B cell (primary cell): ENCODE measurements at regions not wholly inside any gene's neighbourhood (a gene's known extent, or its start where the extent isn't known, plus 50 kb on each side); places are given as distances from the start of the nearest gene placed in this dataset.

Source experiments
- EZH2 ChIP-seq: IDR thresholded peaks from 2 replicates; pipeline ENCODE4 v1.6.1; 2012; ENCODE audit warnings: borderline replicate concordance, low read depth, mild to moderate bottlenecking, moderate library complexity, low read length; ENCODE audit not compliant: insufficient read depth, poor library complexity, severe bottlenecking
- TF ChIP-seq, protein P1 (sequence below): fragments of 200-600 bp; IDR thresholded peaks from one replicate; pipeline ENCODE4 v1.8.0; 2022; ENCODE audit warnings: antibody characterized with exemption, mild to moderate bottlenecking

DNA sequence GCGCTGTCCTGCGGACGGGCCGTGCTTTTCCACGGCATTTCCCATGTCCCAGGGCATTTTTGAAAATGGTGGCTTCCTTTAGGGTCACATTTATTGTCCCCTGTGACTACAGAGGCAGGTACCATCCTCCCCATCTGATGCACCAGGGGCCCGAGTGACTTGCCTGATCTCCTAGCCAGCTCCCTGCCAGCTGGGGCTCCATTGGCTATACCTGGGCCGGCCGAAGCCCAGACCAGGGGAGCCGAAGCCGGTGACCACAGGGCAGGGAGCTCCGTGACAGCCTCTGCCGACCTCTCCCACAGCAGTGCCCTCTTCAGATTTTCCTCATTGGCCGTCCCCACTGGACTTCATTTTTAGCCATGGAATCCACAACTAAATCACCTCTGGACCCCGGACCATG lies 170.6 kb downstream of the RBFOX3 start:
- TF ChIP-seq, protein P1, sequence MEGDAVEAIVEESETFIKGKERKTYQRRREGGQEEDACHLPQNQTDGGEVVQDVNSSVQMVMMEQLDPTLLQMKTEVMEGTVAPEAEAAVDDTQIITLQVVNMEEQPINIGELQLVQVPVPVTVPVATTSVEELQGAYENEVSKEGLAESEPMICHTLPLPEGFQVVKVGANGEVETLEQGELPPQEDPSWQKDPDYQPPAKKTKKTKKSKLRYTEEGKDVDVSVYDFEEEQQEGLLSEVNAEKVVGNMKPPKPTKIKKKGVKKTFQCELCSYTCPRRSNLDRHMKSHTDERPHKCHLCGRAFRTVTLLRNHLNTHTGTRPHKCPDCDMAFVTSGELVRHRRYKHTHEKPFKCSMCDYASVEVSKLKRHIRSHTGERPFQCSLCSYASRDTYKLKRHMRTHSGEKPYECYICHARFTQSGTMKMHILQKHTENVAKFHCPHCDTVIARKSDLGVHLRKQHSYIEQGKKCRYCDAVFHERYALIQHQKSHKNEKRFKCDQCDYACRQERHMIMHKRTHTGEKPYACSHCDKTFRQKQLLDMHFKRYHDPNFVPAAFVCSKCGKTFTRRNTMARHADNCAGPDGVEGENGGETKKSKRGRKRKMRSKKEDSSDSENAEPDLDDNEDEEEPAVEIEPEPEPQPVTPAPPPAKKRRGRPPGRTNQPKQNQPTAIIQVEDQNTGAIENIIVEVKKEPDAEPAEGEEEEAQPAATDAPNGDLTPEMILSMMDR, result no peak
- TF ChIP-seq EZH2, result no peak
